HG03439 (cell line): ENCODE measurements at regions not wholly inside any gene's neighbourhood (a gene's known extent, or its start where the extent isn't known, plus 50 kb on each side); places are given as distances from the start of the nearest gene placed in this dataset.

Experiments
- ATAC-seq: cut with Tn5 transposase; IDR thresholded peaks from one replicate; pipeline ENCODE4 v1.9.1; 2021; ENCODE audit warnings: mild to moderate bottlenecking, moderate library complexity; ENCODE audit not compliant: unreplicated experiment

- no peak for ATAC-seq
These were observed 95.0 kb downstream of the MACIR start for GRCh38 chr5:103353581-103353980.

GRCh38 chr5:103347716-103348423, 89.3 kb downstream of the MACIR start:
- peak; percentile 39 for ATAC-seq

- ATAC-seq, result no peak
These were observed 87.7 kb downstream of the MACIR start for GRCh38 chr5:103346162-103346748.

- no peak for ATAC-seq
These were observed 86.9 kb downstream of the MACIR start for GRCh38 chr5:103345461-103345860.

GRCh38 chr5:103340717-103341388, 82.3 kb downstream of the MACIR start:
- ATAC-seq, result peak; percentile 99

- ATAC-seq, result no peak
These were observed 81.6 kb downstream of the MACIR start for GRCh38 chr5:103340132-103340531.

- no peak for ATAC-seq
These were observed 78.4 kb downstream of the MACIR start for GRCh38 chr5:103336941-103337340.

- ATAC-seq, result no peak
These were observed 74.8 kb downstream of the MACIR start for GRCh38 chr5:103333376-103333775.

- ATAC-seq, result no peak
These were observed 72.3 kb downstream of the MACIR start for GRCh38 chr5:103330875-103331274.
